Hematopoietic multipotent progenitor cell treated with erythropoietin and hydrocortisone succinate and interleukin-3 and kit ligand, for 15 days (in vitro differentiated cells): ENCODE measurements at regions not wholly inside any gene's neighbourhood (a gene's known extent, or its start where the extent isn't known, plus 50 kb on each side); places are given as distances from the start of the nearest gene placed in this dataset.

Experiments
- DNase-seq: peaks from one replicate; pipeline ENCODE4 v3.0.0-alpha.2; 2015; ENCODE audit warnings: low spot score

- DNase-seq = no peak
Measured at GRCh38 chr2:180461761-180462160, 454.7 kb upstream of the CWC22 start.

- DNase-seq = no peak
Measured at GRCh38 chr2:180456801-180457200, 449.7 kb upstream of the CWC22 start.

GRCh38 chr2:180450841-180451240 is 443.7 kb upstream of the CWC22 start:
- no peak for DNase-seq

GRCh38 chr2:180449171-180449915 is 442.2 kb upstream of the CWC22 start:
- DNase-seq = no peak

GRCh38 chr2:180446492-180446891 is 439.4 kb upstream of the CWC22 start:
- no peak for DNase-seq

- DNase-seq = no peak
Measured at GRCh38 chr2:180443888-180444287, 436.8 kb upstream of the CWC22 start.

GRCh38 chr2:180442860-180443644 is 436.0 kb upstream of the CWC22 start:
- DNase-seq = no peak

GRCh38 chr2:180419212-180419611 is 412.1 kb upstream of the CWC22 start:
- no peak for DNase-seq

GRCh38 chr2:180416627-180417026 is 409.5 kb upstream of the CWC22 start:
- no peak for DNase-seq

- no peak for DNase-seq
Measured at GRCh38 chr2:180413336-180413735, 406.2 kb upstream of the CWC22 start.

GRCh38 chr2:180412219-180412618 is 405.1 kb upstream of the CWC22 start:
- no peak for DNase-seq

- no peak for DNase-seq
Measured at GRCh38 chr2:180411661-180412060, 404.6 kb upstream of the CWC22 start.

- DNase-seq = no peak
Measured at GRCh38 chr2:180406687-180407086, 399.6 kb upstream of the CWC22 start.

- DNase-seq = no peak
Measured at GRCh38 chr2:180405520-180405919, 398.4 kb upstream of the CWC22 start.

GRCh38 chr2:180394305-180394704 is 387.2 kb upstream of the CWC22 start:
- no peak for DNase-seq

- no peak for DNase-seq
Measured at GRCh38 chr2:180385601-180386201, 378.6 kb upstream of the CWC22 start.

- DNase-seq = no peak
Measured at GRCh38 chr2:180376066-180376465, 369.0 kb upstream of the CWC22 start.

- DNase-seq = no peak
Measured at GRCh38 chr2:180374502-180375281, 367.6 kb upstream of the CWC22 start.

- no peak for DNase-seq
Measured at GRCh38 chr2:180370511-180371205, 363.6 kb upstream of the CWC22 start.

GRCh38 chr2:180368881-180369280 is 361.8 kb upstream of the CWC22 start:
- DNase-seq = no peak

- DNase-seq = no peak
Measured at GRCh38 chr2:180367815-180368214, 360.7 kb upstream of the CWC22 start.

- DNase-seq = no peak
Measured at GRCh38 chr2:180366481-180366880, 359.4 kb upstream of the CWC22 start.
